Suppressor macrophage (primary cell): ENCODE measurements at regions not wholly inside any gene's neighbourhood (a gene's known extent, or its start where the extent isn't known, plus 50 kb on each side); places are given as distances from the start of the nearest gene placed in this dataset.

ENCODE experiments used
- DNase-seq, 4 experiments: peaks; one replicate each; pipeline ENCODE4 v3.0.0-alpha.2; 2020 to 2022

- DNase-seq: peak in 1 of 4 experiments; percentile 8
These were observed 257.6 kb downstream of the CYP26B1 start for GRCh38 chr2:71889759-71890684.

- DNase-seq: no peak
These were observed 258.8 kb downstream of the CYP26B1 start for GRCh38 chr2:71888751-71889445.

- DNase-seq: no peak
These were observed 260.5 kb downstream of the CYP26B1 start for GRCh38 chr2:71887196-71887595.

GRCh38 chr2:71886241-71886640 lies 261.4 kb downstream of the CYP26B1 start:
- no peak for DNase-seq

GRCh38 chr2:71884303-71885042 lies 263.2 kb downstream of the CYP26B1 start:
- DNase-seq: peak; percentile 4 to 26 (median 13)

- peak; percentile 44 to 77 (median 67) for DNase-seq
These were observed 264.7 kb downstream of the CYP26B1 start for GRCh38 chr2:71882949-71883472.

- DNase-seq: no peak
These were observed 265.3 kb downstream of the CYP26B1 start for GRCh38 chr2:71882236-71882946.

- no peak for DNase-seq
These were observed 266.6 kb downstream of the CYP26B1 start for GRCh38 chr2:71880846-71881610.

GRCh38 chr2:71880287-71880686 lies 267.4 kb downstream of the CYP26B1 start:
- no peak for DNase-seq

- DNase-seq: no peak
These were observed 268.0 kb downstream of the CYP26B1 start for GRCh38 chr2:71879509-71880184.

- DNase-seq: no peak
These were observed 268.8 kb downstream of the CYP26B1 start for GRCh38 chr2:71878626-71879508.

- no peak for DNase-seq
These were observed 270.0 kb downstream of the CYP26B1 start for GRCh38 chr2:71877636-71878035.

- no peak for DNase-seq
These were observed 270.9 kb downstream of the CYP26B1 start for GRCh38 chr2:71876542-71877451.

- no peak for DNase-seq
These were observed 275.1 kb downstream of the CYP26B1 start for GRCh38 chr2:71872466-71873051.

- no peak for DNase-seq
These were observed 282.2 kb downstream of the CYP26B1 start for GRCh38 chr2:71865391-71865965.

GRCh38 chr2:71864085-71864484 lies 283.6 kb downstream of the CYP26B1 start:
- no peak for DNase-seq

- DNase-seq: no peak
These were observed 284.3 kb downstream of the CYP26B1 start for GRCh38 chr2:71863396-71863795.

- no peak for DNase-seq
These were observed 284.7 kb downstream of the CYP26B1 start for GRCh38 chr2:71862921-71863320.
